ENCODE measurements at regions not wholly inside any gene's neighbourhood (a gene's known extent, or its start where the extent isn't known, plus 50 kb on each side); places are given as distances from the start of the nearest gene placed in this dataset.
"Not testable (repeated sequence)": the region's sequence is repeated elsewhere in the genome, so short reads cannot be mapped to it uniquely, and the experiment has no call there.

DNA sequence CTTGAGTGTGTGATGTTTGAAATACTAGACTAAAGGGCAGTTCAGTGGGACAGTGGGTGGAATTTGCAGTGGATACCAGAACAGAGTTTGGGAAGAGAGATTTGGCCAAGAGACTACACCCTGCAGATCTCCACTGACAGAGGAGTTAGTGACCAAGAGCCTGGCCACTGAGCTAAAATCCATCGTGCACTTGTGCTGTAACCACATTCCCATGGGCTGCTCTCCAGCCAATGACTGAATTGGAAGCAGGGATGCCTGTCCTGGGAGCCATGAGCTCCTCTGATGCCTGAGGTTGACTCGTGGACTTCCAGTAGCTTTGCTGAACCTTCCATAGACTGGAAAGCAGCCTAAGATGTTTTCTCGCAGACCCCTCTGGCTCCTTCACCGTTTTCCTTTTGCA is 296.1 kb downstream of the TRIML1 start:
- H3K36me3 ChIP-seq, result no peaks in the 10 kb centered on the region
- no peak overlapping the region for H3K4me3 ChIP-seq
- no peaks in the 10 kb centered on the region for H3K27me3 ChIP-seq
- no peak overlapping the region for H3K27ac ChIP-seq
- no peaks in the 10 kb centered on the region for H3K9me3 ChIP-seq
- ATAC-seq, result no peak
- peaks cover 0 to 9% (median 0%) of the 10 kb centered on the region in 3 donors for H3K4me1 ChIP-seq
- WGBS, 2 donors (ENCODE audit: low coverage in 1 of 2), result 89 to 93% methylated on average over 3 to 4 of the region's 4 CpGs
- no peak for TF ChIP-seq POLR2A (IDR thresholded peaks at IDR 0.05)
- no peak for TF ChIP-seq POLR2AphosphoS5 (IDR thresholded peaks at IDR 0.05)
- no peak for TF ChIP-seq EP300 (IDR thresholded peaks at IDR 0.05)
- TF ChIP-seq, protein P1, sequence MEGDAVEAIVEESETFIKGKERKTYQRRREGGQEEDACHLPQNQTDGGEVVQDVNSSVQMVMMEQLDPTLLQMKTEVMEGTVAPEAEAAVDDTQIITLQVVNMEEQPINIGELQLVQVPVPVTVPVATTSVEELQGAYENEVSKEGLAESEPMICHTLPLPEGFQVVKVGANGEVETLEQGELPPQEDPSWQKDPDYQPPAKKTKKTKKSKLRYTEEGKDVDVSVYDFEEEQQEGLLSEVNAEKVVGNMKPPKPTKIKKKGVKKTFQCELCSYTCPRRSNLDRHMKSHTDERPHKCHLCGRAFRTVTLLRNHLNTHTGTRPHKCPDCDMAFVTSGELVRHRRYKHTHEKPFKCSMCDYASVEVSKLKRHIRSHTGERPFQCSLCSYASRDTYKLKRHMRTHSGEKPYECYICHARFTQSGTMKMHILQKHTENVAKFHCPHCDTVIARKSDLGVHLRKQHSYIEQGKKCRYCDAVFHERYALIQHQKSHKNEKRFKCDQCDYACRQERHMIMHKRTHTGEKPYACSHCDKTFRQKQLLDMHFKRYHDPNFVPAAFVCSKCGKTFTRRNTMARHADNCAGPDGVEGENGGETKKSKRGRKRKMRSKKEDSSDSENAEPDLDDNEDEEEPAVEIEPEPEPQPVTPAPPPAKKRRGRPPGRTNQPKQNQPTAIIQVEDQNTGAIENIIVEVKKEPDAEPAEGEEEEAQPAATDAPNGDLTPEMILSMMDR (IDR thresholded peaks at IDR 0.05), result no peak

DNA sequence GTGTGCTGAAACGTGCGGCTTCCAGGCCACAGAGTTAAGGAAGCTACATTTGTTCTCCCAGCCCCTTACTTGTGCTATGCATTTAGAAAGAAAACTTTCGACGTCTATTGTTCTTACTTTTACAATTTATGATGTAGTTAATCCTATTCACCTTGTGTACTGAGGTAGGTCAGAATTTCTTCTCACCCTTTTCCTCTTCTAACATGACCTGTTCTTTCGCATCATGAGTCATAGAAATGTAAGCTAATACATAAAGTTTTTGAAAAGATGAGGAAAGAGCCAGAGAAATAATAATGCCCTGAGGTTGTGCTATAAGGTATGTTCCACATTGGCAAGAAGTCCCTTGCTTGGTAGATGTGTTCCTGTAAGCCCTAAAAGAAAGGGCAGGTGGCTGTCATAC is 298.3 kb downstream of the TRIML1 start:
- Histone ChIP-seq H3K27ac (no peak overlapping the region), H3K27me3 (no peaks in the 10 kb centered on the region), H3K4me1 (peaks cover 0 to 9% (median 0%) of the 10 kb centered on the region in 3 donors), H3K9me3 (no peaks in the 10 kb centered on the region), H3K36me3 (no peaks in the 10 kb centered on the region), H3K4me3 (no peak overlapping the region)
- 75 to 77% methylated on average over 5 of the region's 5 CpGs for WGBS, 2 donors (ENCODE audit: low coverage in 1 of 2)
- no peak for ATAC-seq
- no peak for TF ChIP-seq EP300 (IDR thresholded peaks at IDR 0.05)
- TF ChIP-seq, protein P1 (IDR thresholded peaks at IDR 0.05), result no peak
- no peak for TF ChIP-seq POLR2A (IDR thresholded peaks at IDR 0.05)

DNA sequence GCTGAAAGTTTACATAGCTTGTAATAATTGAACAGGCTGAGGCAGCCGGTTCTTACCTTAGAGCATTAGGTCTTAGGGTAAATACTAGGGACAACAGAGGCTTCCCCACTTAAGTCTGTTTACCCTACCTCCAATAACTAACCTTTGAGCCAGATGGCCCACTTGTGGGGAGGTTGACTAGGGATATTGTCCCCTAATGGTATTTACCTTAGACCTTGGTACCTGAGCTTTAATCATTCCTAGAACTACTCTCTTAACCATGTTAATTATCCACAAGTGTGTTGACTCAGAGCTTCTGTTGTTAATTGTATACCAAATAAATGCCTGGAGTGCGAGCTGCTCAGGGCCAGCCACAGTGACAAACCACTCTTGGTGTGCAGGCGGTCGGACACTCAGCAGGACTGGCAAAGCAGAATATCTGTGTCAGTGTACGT is 299.2 kb downstream of the TRIML1 start:
- not testable (repeated sequence) for H3K27ac ChIP-seq, H3K4me3 ChIP-seq, H3K36me3 ChIP-seq, ATAC-seq, H3K9me3 ChIP-seq, H3K27me3 ChIP-seq, H3K4me1 ChIP-seq
- 72 to 90% methylated on average over 3 to 5 of the region's 5 CpGs for WGBS, 2 donors (ENCODE audit: low coverage in 1 of 2)

DNA sequence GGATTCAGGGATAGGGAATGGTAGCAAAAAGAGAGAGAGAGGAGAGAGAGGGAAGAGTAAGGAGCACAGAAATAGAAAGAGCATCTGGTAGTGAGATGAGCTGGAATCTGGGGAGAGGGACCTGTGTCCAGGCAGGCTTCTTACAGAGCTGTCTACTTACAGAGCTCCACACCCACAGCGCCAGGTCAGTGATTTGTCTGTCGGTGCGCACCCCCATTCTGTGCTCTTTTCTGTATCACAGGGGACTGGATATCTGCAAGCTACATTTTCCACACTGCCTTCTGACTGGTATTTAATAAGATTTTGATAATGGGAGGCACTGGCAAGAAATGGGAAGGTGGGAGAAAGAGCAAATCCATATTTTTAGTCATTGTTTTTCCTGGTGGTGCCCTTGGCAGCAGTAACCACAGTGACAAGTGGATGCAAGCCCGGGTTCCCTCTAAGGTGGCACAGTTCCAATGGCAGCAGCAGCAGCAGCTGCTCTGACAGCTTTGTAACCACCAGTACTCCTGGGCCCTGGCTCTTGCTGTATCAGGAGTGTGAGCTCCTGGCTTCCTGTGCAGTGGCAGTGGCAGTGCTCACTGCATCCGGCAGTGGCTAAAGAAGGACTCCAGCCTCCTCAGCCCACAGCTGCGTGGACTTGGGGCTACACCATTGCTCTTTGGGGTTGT is 300.5 kb downstream of the TRIML1 start:
- WGBS, 2 donors (ENCODE audit: low coverage in 1 of 2), result 22 to 79% methylated on average over 3 to 5 of the region's 6 CpGs
- H3K4me3 ChIP-seq, result no peak overlapping the region
- TF ChIP-seq POLR2AphosphoS5 (IDR thresholded peaks at IDR 0.05), result no peak
- no peak for TF ChIP-seq EP300 (IDR thresholded peaks at IDR 0.05)
- TF ChIP-seq, protein P1 (IDR thresholded peaks at IDR 0.05), result no peak
- TF ChIP-seq POLR2A (IDR thresholded peaks at IDR 0.05), result no peak
- peak; percentile 36 for ATAC-seq
- peaks cover 0 to 9% (median 0%) of the 10 kb centered on the region in 3 donors for H3K4me1 ChIP-seq
- no peak overlapping the region for H3K27ac ChIP-seq
- H3K9me3 ChIP-seq, result no peaks in the 10 kb centered on the region
- no peaks in the 10 kb centered on the region for H3K27me3 ChIP-seq
- no peaks in the 10 kb centered on the region for H3K36me3 ChIP-seq

DNA sequence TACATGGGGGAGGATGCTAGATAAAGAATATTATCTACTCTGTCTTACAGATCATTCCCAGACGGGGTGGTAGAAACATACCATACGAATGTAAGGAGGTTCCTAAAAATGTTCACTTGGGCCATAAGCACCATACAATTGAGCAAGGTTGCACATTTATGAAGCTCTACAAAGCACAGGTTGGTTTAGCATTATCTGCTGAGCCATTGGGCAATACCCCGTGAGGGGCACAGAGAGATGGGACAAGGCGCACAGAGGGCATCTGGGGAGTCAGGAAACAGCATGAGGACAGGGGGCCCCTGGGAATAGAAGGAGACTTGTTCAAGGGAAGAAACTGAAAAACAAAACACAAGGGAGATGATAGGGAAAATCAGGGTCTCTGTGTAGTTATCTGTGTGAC is 305.3 kb downstream of the TRIML1 start:
- WGBS, 2 donors (ENCODE audit: low coverage in 1 of 2), result 88 to 95% methylated on average over 4 of the region's 4 CpGs
- no peaks in the 10 kb centered on the region for H3K9me3 ChIP-seq
- H3K4me1 ChIP-seq, result peaks cover 0 to 8% (median 0%) of the 10 kb centered on the region in 3 donors
- ATAC-seq, result no peak
- H3K4me3 ChIP-seq, result no peak overlapping the region
- no peak for TF ChIP-seq POLR2AphosphoS5 (IDR thresholded peaks at IDR 0.05)
- no peak for TF ChIP-seq POLR2A (IDR thresholded peaks at IDR 0.05)
- TF ChIP-seq, protein P1 (IDR thresholded peaks at IDR 0.05), result no peak
- no peak for TF ChIP-seq EP300 (IDR thresholded peaks at IDR 0.05)
- H3K36me3 ChIP-seq, result no peaks in the 10 kb centered on the region
- H3K27me3 ChIP-seq, result no peaks in the 10 kb centered on the region
- H3K27ac ChIP-seq, result no peak overlapping the region

DNA sequence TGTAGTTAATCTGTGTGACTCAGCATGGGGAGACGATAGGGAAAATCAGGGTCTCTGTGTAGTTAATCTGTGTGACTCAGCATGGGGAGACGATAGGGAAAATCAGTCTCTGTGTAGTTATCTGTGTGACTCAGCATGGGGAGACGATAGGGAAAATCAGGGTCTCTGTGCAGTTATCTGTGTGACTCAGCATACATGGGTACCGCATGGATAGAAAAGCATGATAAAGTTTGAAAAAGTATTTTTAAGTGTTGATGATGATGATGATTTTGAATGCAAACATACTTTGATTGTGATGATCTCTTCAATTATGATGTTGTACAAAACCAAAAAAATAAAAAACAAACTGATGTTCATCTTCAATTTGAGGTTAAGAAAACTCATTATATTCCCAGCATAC is 309.8 kb downstream of the TRIML1 start:
- H3K9me3 ChIP-seq, H3K27me3 ChIP-seq, H3K4me3 ChIP-seq, ATAC-seq, H3K36me3 ChIP-seq, H3K27ac ChIP-seq, H3K4me1 ChIP-seq: not testable (repeated sequence)
- WGBS, 2 donors (ENCODE audit: low coverage in 1 of 2), result 80 to 100% methylated on average over 1 of the region's 4 CpGs

Measured in gastroesophageal sphincter (tissue), 4 donors.